OCI-LY3 (cell line): ENCODE measurements at regions not wholly inside any gene's neighbourhood (a gene's known extent, or its start where the extent isn't known, plus 50 kb on each side); places are given as distances from the start of the nearest gene placed in this dataset.

Experiments used
- H2AFZ ChIP-seq: fragments of 200-600, 300-600 bp; shearing (Covaris generic); 2 replicates; pipeline ENCODE4 v1.6.0; 2014; ENCODE audit warnings: antibody characterized with exemption, low read depth, low read length
- H3K27ac ChIP-seq: fragments of 200-600, 300-600 bp; sonication (generic); 2 replicates; pipeline ENCODE4 v1.5.1; 2014; ENCODE audit warnings: mild to moderate bottlenecking, low read length, moderate library complexity, mixed read lengths
- H3K27me3 ChIP-seq: fragments of 200-600, 300-600 bp; sonication (generic); 2 replicates; pipeline ENCODE4 v1.6.1; 2014; ENCODE audit warnings: low read depth, low read length, mixed read lengths
- H3K36me3 ChIP-seq: fragments of 200-600, 300-600 bp; sonication (generic); replicated peaks from 2 replicates; pipeline ENCODE3; 2014; ENCODE audit warnings: low read depth, low read length, mixed read lengths
- H3K4me1 ChIP-seq: fragments of 300-600, 200-600 bp; sonication (generic); 2 replicates; pipeline ENCODE4 v1.6.1; 2014; ENCODE audit warnings: low read length, mixed read lengths
- H3K4me2 ChIP-seq: fragments of 200-600, 300-600 bp; sonication (generic); 2 replicates; pipeline ENCODE4 v1.6.1; 2014; ENCODE audit warnings: low read length, mixed read lengths
- H3K4me3 ChIP-seq: fragments of 300-600, 200-600 bp; sonication (generic); 2 replicates; pipeline ENCODE4 v1.5.1; 2014; ENCODE audit warnings: antibody characterized with exemption, mild to moderate bottlenecking, low read length, moderate library complexity
- H3K79me2 ChIP-seq: fragments of 300-600, 200-600 bp; shearing (Covaris generic); 2 replicates; pipeline ENCODE4 v1.6.1; 2014; ENCODE audit warnings: mild to moderate bottlenecking, low read length, mixed read lengths
- H3K9ac ChIP-seq: fragments of 300-600, 200-600 bp; shearing (Covaris generic); 2 replicates; pipeline ENCODE4 v1.6.0; 2014; ENCODE audit warnings: mild to moderate bottlenecking, low read length, moderate library complexity
- H3K9me3 ChIP-seq: fragments of 200-600, 300-600 bp; shearing (Covaris generic); 2 replicates; pipeline ENCODE4 v1.6.1; 2014; ENCODE audit warnings: low read length, mixed read lengths; ENCODE audit not compliant: insufficient read depth
- H4K20me1 ChIP-seq: fragments of 200-600, 300-600 bp; sonication (generic); 2 replicates; pipeline ENCODE4 v1.6.1; 2016; ENCODE audit warnings: low read length, mixed read lengths; ENCODE audit not compliant: insufficient read depth
- EZH2phosphoT487 ChIP-seq: fragments of 200-600 bp; shearing (Covaris generic); IDR thresholded peaks from 2 replicates; pipeline ENCODE4 v1.6.1; 2018; ENCODE audit warnings: antibody characterized with exemption, mixed run types, low read depth
- TF ChIP-seq, protein P1 (sequence below): fragments of 200-600, 300-600 bp; sonication (generic); IDR thresholded peaks from 2 replicates; pipeline ENCODE4 v1.5.1; 2014; ENCODE audit warnings: antibody characterized with exemption, low read length, low read depth

GRCh38 chrX:26925088-26925487, 538.1 kb downstream of the PPP4R3C start:
- Histone ChIP-seq H3K79me2 (no peaks in the 10 kb centered on the region), H2AFZ (no peak overlapping the region), H3K9me3 (no peaks in the 10 kb centered on the region), H3K4me2 (no peak overlapping the region), H3K36me3 (no peaks in the 10 kb centered on the region), H3K4me1 (no peaks in the 10 kb centered on the region), H3K4me3 (no peak overlapping the region), H3K27ac (no peak overlapping the region), H4K20me1 (no peaks in the 10 kb centered on the region), H3K27me3 (no peaks in the 10 kb centered on the region), H3K9ac (no peak overlapping the region)
- no peak for TF ChIP-seq EZH2phosphoT487
- TF ChIP-seq, protein P1, sequence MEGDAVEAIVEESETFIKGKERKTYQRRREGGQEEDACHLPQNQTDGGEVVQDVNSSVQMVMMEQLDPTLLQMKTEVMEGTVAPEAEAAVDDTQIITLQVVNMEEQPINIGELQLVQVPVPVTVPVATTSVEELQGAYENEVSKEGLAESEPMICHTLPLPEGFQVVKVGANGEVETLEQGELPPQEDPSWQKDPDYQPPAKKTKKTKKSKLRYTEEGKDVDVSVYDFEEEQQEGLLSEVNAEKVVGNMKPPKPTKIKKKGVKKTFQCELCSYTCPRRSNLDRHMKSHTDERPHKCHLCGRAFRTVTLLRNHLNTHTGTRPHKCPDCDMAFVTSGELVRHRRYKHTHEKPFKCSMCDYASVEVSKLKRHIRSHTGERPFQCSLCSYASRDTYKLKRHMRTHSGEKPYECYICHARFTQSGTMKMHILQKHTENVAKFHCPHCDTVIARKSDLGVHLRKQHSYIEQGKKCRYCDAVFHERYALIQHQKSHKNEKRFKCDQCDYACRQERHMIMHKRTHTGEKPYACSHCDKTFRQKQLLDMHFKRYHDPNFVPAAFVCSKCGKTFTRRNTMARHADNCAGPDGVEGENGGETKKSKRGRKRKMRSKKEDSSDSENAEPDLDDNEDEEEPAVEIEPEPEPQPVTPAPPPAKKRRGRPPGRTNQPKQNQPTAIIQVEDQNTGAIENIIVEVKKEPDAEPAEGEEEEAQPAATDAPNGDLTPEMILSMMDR: no peak

- Histone ChIP-seq H3K4me2 (no peak overlapping the region), H3K27ac (no peak overlapping the region), H3K36me3 (no peaks in the 10 kb centered on the region), H3K4me1 (peaks cover 4% of the 10 kb centered on the region; the same call in 1 of the 2 replicates), H3K9me3 (no peaks in the 10 kb centered on the region), H2AFZ (0 out of 2 replicates have a peak overlapping the region, but pooled peaks have one; percentile 54), H3K9ac (no peak overlapping the region), H3K4me3 (no peak overlapping the region), H4K20me1 (no peaks in the 10 kb centered on the region), H3K27me3 (no peaks in the 10 kb centered on the region), H3K79me2 (no peaks in the 10 kb centered on the region)
- TF ChIP-seq EZH2phosphoT487: no peak
- TF ChIP-seq, protein P1: no peak
Observed at GRCh38 chrX:26922278-26922677, 540.9 kb downstream of the PPP4R3C start.

- Histone ChIP-seq H3K79me2 (no peaks in the 10 kb centered on the region), H3K27ac (no peak overlapping the region), H3K4me3 (peak overlapping the region; percentile 78), H4K20me1 (no peaks in the 10 kb centered on the region), H3K9me3 (no peaks in the 10 kb centered on the region), H3K27me3 (no peaks in the 10 kb centered on the region), H2AFZ (peak overlapping the region; percentile 56; the same call in 1 of the 2 replicates), H3K9ac (peak overlapping the region; percentile 23; the same call in 1 of the 2 replicates), H3K4me2 (peak overlapping the region; percentile 66), H3K36me3 (no peaks in the 10 kb centered on the region), H3K4me1 (peaks cover 4% of the 10 kb centered on the region; the same call in 1 of the 2 replicates)
- TF ChIP-seq, protein P1: peak; percentile 77
- no peak for TF ChIP-seq EZH2phosphoT487
Observed at GRCh38 chrX:26918631-26919030, 544.5 kb downstream of the PPP4R3C start.

GRCh38 chrX:26916991-26917390, 546.1 kb downstream of the PPP4R3C start:
- H3K9me3 ChIP-seq: no peaks in the 10 kb centered on the region
- H3K27me3 ChIP-seq: no peaks in the 10 kb centered on the region
- H4K20me1 ChIP-seq: no peaks in the 10 kb centered on the region
- TF ChIP-seq, protein P1: no peak
- no peak for TF ChIP-seq EZH2phosphoT487
- H3K79me2 ChIP-seq: no peaks in the 10 kb centered on the region
- no peak overlapping the region for H2AFZ ChIP-seq
- H3K4me3 ChIP-seq: no peak overlapping the region
- no peak overlapping the region for H3K4me2 ChIP-seq
- no peak overlapping the region for H3K27ac ChIP-seq
- H3K9ac ChIP-seq: no peak overlapping the region
- no peaks in the 10 kb centered on the region for H3K36me3 ChIP-seq
- H3K4me1 ChIP-seq: peaks cover 4% of the 10 kb centered on the region; the same call in 1 of the 2 replicates
